ENCODE measurements at regions not wholly inside any gene's neighbourhood (a gene's known extent, or its start where the extent isn't known, plus 50 kb on each side); places are given as distances from the start of the nearest gene placed in this dataset.

DNA sequence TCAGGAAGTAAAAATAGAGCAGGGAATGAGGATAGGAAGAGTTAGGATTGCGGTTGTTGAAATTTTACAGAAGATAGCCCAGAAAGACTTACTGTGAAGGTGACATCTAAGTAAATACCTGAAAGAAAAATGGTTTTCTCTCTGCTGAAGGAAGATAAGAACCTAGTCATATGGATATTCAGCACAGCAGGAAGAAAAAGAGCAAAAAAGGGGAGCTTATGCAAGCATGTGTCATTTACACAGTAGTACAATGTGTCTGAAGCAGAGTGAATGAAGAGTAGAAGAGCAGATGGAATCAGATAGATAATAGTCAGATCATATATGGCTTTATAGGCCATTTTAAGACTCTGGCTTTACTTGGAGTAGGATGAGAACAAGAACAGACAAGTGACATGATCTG is 126.9 kb upstream of the TENT5D start:
- H2AFZ ChIP-seq (ENCODE audit: control insufficient read depth, low read depth, low read length) = no peak overlapping the region
- in situ Hi-C loops (cut with MboI) = no loop called here
- intact Hi-C loops (cut with micrococcal nuclease; ENCODE audit: unreplicated experiment) = no loop called here
- TF ChIP-seq ATF7 (IDR thresholded peaks at IDR 0.05; ENCODE audit: low read depth) (no peak), TCF7 (IDR thresholded peaks at IDR 0.05; ENCODE audit: borderline replicate concordance) (no peak), SMAD1 (IDR thresholded peaks at IDR 0.05; ENCODE audit: low read depth, partially characterized antibody) (no peak), STAT3 (IDR thresholded peaks at IDR 0.05; ENCODE audit: low read depth, low read length) (no peak), PAX5 (IDR thresholded peaks at IDR 0.05; ENCODE audit: borderline replicate concordance, low read depth, low read length) (no peak), NBN (IDR thresholded peaks at IDR 0.05) (no peak), NR2C1 (IDR thresholded peaks at IDR 0.05) (no peak), DPF2 (IDR thresholded peaks at IDR 0.05) (no peak), SIN3A (IDR thresholded peaks at IDR 0.05; ENCODE audit: low read depth, low read length) (no peak)
- TF ChIP-seq, protein P1, sequence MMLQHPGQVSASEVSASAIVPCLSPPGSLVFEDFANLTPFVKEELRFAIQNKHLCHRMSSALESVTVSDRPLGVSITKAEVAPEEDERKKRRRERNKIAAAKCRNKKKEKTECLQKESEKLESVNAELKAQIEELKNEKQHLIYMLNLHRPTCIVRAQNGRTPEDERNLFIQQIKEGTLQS (IDR thresholded peaks at IDR 0.05; ENCODE audit: borderline replicate concordance, extremely low read depth, low read depth, low read length) = no peak
- TF ChIP-seq, protein P2, sequence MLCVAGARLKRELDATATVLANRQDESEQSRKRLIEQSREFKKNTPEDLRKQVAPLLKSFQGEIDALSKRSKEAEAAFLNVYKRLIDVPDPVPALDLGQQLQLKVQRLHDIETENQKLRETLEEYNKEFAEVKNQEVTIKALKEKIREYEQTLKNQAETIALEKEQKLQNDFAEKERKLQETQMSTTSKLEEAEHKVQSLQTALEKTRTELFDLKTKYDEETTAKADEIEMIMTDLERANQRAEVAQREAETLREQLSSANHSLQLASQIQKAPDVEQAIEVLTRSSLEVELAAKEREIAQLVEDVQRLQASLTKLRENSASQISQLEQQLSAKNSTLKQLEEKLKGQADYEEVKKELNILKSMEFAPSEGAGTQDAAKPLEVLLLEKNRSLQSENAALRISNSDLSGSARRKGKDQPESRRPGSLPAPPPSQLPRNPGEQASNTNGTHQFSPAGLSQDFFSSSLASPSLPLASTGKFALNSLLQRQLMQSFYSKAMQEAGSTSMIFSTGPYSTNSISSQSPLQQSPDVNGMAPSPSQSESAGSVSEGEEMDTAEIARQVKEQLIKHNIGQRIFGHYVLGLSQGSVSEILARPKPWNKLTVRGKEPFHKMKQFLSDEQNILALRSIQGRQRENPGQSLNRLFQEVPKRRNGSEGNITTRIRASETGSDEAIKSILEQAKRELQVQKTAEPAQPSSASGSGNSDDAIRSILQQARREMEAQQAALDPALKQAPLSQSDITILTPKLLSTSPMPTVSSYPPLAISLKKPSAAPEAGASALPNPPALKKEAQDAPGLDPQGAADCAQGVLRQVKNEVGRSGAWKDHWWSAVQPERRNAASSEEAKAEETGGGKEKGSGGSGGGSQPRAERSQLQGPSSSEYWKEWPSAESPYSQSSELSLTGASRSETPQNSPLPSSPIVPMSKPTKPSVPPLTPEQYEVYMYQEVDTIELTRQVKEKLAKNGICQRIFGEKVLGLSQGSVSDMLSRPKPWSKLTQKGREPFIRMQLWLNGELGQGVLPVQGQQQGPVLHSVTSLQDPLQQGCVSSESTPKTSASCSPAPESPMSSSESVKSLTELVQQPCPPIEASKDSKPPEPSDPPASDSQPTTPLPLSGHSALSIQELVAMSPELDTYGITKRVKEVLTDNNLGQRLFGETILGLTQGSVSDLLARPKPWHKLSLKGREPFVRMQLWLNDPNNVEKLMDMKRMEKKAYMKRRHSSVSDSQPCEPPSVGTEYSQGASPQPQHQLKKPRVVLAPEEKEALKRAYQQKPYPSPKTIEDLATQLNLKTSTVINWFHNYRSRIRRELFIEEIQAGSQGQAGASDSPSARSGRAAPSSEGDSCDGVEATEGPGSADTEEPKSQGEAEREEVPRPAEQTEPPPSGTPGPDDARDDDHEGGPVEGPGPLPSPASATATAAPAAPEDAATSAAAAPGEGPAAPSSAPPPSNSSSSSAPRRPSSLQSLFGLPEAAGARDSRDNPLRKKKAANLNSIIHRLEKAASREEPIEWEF (IDR thresholded peaks at IDR 0.05; ENCODE audit: insufficient replicate concordance, low read depth, low read length) = no peak
- TF ChIP-seq, protein P3, sequence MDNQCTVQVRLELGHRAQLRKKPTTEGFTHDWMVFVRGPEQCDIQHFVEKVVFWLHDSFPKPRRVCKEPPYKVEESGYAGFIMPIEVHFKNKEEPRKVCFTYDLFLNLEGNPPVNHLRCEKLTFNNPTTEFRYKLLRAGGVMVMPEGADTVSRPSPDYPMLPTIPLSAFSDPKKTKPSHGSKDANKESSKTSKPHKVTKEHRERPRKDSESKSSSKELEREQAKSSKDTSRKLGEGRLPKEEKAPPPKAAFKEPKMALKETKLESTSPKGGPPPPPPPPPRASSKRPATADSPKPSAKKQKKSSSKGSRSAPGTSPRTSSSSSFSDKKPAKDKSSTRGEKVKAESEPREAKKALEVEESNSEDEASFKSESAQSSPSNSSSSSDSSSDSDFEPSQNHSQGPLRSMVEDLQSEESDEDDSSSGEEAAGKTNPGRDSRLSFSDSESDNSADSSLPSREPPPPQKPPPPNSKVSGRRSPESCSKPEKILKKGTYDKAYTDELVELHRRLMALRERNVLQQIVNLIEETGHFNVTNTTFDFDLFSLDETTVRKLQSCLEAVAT (IDR thresholded peaks at IDR 0.05) = no peak
- TF ChIP-seq, protein P4, sequence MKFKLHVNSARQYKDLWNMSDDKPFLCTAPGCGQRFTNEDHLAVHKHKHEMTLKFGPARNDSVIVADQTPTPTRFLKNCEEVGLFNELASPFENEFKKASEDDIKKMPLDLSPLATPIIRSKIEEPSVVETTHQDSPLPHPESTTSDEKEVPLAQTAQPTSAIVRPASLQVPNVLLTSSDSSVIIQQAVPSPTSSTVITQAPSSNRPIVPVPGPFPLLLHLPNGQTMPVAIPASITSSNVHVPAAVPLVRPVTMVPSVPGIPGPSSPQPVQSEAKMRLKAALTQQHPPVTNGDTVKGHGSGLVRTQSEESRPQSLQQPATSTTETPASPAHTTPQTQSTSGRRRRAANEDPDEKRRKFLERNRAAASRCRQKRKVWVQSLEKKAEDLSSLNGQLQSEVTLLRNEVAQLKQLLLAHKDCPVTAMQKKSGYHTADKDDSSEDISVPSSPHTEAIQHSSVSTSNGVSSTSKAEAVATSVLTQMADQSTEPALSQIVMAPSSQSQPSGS (IDR thresholded peaks at IDR 0.05; ENCODE audit: low read length) = no peak
- TF ChIP-seq, protein P5, sequence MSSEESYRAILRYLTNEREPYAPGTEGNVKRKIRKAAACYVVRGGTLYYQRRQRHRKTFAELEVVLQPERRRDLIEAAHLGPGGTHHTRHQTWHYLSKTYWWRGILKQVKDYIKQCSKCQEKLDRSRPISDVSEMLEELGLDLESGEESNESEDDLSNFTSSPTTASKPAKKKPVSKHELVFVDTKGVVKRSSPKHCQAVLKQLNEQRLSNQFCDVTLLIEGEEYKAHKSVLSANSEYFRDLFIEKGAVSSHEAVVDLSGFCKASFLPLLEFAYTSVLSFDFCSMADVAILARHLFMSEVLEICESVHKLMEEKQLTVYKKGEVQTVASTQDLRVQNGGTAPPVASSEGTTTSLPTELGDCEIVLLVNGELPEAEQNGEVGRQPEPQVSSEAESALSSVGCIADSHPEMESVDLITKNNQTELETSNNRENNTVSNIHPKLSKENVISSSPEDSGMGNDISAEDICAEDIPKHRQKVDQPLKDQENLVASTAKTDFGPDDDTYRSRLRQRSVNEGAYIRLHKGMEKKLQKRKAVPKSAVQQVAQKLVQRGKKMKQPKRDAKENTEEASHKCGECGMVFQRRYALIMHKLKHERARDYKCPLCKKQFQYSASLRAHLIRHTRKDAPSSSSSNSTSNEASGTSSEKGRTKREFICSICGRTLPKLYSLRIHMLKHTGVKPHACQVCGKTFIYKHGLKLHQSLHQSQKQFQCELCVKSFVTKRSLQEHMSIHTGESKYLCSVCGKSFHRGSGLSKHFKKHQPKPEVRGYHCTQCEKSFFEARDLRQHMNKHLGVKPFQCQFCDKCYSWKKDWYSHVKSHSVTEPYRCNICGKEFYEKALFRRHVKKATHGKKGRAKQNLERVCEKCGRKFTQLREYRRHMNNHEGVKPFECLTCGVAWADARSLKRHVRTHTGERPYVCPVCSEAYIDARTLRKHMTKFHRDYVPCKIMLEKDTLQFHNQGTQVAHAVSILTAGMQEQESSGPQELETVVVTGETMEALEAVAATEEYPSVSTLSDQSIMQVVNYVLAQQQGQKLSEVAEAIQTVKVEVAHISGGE (CRISPR knock-in tag; IDR thresholded peaks at IDR 0.05) = no peak

More for the DNA sequence above, 126.9 kb upstream of the TENT5D start:
- no peak overlapping the region for H3K27ac ChIP-seq (ENCODE audit: control insufficient read depth, insufficient read depth)
- H3K79me2 ChIP-seq (ENCODE audit: control insufficient read depth, insufficient read depth, low read length) = no peaks in the 10 kb centered on the region
- H3K9ac ChIP-seq (ENCODE audit: control insufficient read depth, insufficient read depth, low read length) = no peak overlapping the region
- ChIA-PET SMC1A (ENCODE audit: uncharacterized antibody, unreplicated experiment) (no interaction called here), RAD21 (ENCODE audit: unreplicated experiment) (no interaction called here), CTCF (interaction anchor here (1.6 kb wide), 1 partner anchor 8 kb away, joined by 3 read pairs; no protein-coding TSS in a partner anchor), POLR2A (no interaction called here)
- WGBS (ENCODE audit: insufficient coverage, insufficient replicate concordance, low lambda C conversion rate, missing lambda C conversion rate) = 100% methylated on average over 1 of the region's 1 CpG
- no peaks in the 10 kb centered on the region for H3K4me1 ChIP-seq (ENCODE audit: control insufficient read depth, insufficient read depth, low read length)
- H3K27me3 ChIP-seq (replicated peaks in 1 of 2; ENCODE audit: control insufficient read depth in 2 of 2, insufficient read depth in 2 of 2, low read length in 1 of 2) = no peaks in the 10 kb centered on the region
- H3K9me3 ChIP-seq (replicated peaks; ENCODE audit: control insufficient read depth, insufficient read depth, low read length) = no peaks in the 10 kb centered on the region
- no peak overlapping the region for H3K4me3 ChIP-seq
- H4K20me1 ChIP-seq (ENCODE audit: control insufficient read depth, insufficient read depth) = no peaks in the 10 kb centered on the region
- DNase-seq (ENCODE audit: low read depth, low spot score) (no peak), ATAC-seq (no peak), FAIRE-seq (no peak)
- H3K4me2 ChIP-seq (ENCODE audit: control insufficient read depth, insufficient read depth) = no peak overlapping the region
- BruUV-seq (replicated peaks) = no TSS peak
- no peaks in the 10 kb centered on the region for H3K36me3 ChIP-seq (ENCODE audit: control insufficient read depth in 2 of 2, insufficient read depth in 2 of 2, low read length in 1 of 2)

Measured in GM12878 (cell line).